ENCODE measurements at regions not wholly inside any gene's neighbourhood (a gene's known extent, or its start where the extent isn't known, plus 50 kb on each side); places are given as distances from the start of the nearest gene placed in this dataset.

DNA sequence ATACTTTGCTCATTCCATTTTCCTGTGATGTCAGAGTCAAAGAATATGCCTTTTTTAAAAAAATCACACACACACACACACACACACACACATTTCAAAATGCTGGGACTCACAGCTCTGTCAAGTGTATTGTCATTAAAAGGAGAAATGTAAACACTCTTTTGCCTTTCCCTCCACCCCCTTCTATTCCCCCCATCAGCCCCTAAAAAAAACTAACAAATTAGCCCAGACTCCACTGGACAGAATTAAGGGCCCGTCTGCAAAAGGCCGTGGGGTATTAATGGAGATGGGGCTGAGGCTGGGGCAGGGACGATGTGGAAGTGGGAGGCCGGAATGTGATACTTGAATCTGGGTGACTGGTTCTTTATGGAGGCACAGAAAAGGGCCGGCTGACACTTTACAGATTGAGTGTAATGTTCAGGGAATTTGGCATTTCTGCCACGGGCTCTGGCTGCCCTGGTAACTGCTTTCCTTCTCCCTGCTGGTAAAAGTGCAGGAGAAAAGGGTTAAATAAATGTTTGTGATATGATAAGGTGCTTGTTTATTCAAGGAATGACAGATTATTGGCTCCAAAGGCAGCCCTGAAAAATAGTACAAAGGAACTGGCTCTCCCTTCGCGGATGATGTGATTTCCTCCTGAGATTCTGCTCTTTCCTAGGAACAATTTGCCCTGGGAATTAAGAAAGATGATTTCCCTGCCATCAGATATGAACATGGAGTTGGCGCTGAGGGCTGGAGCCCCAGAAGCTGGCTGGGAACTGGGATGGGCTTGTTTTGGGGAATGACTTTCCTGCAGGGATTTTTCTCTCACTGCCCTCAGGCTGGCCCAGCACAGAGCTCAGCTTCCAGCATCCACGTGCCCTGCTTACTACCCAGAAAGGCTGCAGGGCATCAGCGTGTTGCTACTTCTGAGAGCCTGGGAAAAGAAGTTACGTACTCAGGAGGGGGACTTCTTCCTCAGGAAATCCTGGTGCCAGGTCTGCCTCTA lies 52.8 kb upstream of the CTAGE1 start:
- TF ChIP-seq, protein P1, sequence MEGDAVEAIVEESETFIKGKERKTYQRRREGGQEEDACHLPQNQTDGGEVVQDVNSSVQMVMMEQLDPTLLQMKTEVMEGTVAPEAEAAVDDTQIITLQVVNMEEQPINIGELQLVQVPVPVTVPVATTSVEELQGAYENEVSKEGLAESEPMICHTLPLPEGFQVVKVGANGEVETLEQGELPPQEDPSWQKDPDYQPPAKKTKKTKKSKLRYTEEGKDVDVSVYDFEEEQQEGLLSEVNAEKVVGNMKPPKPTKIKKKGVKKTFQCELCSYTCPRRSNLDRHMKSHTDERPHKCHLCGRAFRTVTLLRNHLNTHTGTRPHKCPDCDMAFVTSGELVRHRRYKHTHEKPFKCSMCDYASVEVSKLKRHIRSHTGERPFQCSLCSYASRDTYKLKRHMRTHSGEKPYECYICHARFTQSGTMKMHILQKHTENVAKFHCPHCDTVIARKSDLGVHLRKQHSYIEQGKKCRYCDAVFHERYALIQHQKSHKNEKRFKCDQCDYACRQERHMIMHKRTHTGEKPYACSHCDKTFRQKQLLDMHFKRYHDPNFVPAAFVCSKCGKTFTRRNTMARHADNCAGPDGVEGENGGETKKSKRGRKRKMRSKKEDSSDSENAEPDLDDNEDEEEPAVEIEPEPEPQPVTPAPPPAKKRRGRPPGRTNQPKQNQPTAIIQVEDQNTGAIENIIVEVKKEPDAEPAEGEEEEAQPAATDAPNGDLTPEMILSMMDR (IDR thresholded peaks at IDR 0.05) = no peak
- no peak for TF ChIP-seq POLR2A (IDR thresholded peaks at IDR 0.05)

All from adrenal gland (tissue), 5 donors.